H1 (cell line): ENCODE measurements at regions not wholly inside any gene's neighbourhood (a gene's known extent, or its start where the extent isn't known, plus 50 kb on each side); places are given as distances from the start of the nearest gene placed in this dataset.

Experiments
- CTCF ChIA-PET: fragments of 300-600 bp; sonication (Branson Sonifier 250); formaldehyde crosslinking; loops from one replicate; lab custom pipeline; 2021; ENCODE audit not compliant: partially characterized antibody; lab: Charles Lee
- POLR2A ChIA-PET: fragments of 300-600 bp; sonication (Branson Sonifier 250); formaldehyde crosslinking; loops from one replicate; lab custom pipeline; 2021; ENCODE audit warnings: inconsistent platforms; ENCODE audit not compliant: partially characterized antibody; lab: Charles Lee
- DNase-seq, 2 experiments: peaks; one replicate each; pipeline versions ENCODE4 v3.0.0 to v3.0.0-alpha.2; 2010 to 2022; ENCODE audit warnings: low spot score in 2 of 2, low read depth in 1 of 2, mixed read lengths in 1 of 2
- FAIRE-seq: peaks from 2 replicates; lab custom pipeline; 2011; peaks lifted over from hg19 to GRCh38; lab: Jason Lieb, UNC
- H2AFZ ChIP-seq: 2 replicates; pipeline ENCODE4 v1.8.1; 2012; ENCODE audit warnings: low read length, inconsistent platforms
- H2AK5ac ChIP-seq: 2 replicates; pipeline ENCODE4 v1.6.1; 2013; ENCODE audit warnings: low read depth, low read length
- H2BK120ac ChIP-seq: replicated peaks from 2 replicates; pipeline ENCODE3; 2013; ENCODE audit warnings: low read depth, low read length, inconsistent platforms
- H2BK12ac ChIP-seq: 2 replicates; pipeline ENCODE4 v1.6.1; 2013; ENCODE audit warnings: low read depth, low read length
- H2BK15ac ChIP-seq: 2 replicates; pipeline ENCODE4 v1.6.1; 2013; ENCODE audit warnings: low read length
- H2BK20ac ChIP-seq: 2 replicates; pipeline ENCODE4 v1.6.1; 2013; ENCODE audit warnings: low read length
- H2BK5ac ChIP-seq: 2 replicates; pipeline ENCODE4 v1.6.1; 2013; ENCODE audit warnings: low read depth, low read length
- H3K14ac ChIP-seq: 2 replicates; pipeline ENCODE4 v1.6.1; 2013; ENCODE audit warnings: inconsistent platforms; ENCODE audit not compliant: insufficient read length
- H3K18ac ChIP-seq: 2 replicates; pipeline ENCODE4 v1.6.1; 2013; ENCODE audit warnings: low read length; ENCODE audit errors: extremely low read depth
- H3K23ac ChIP-seq: 2 replicates; pipeline ENCODE4 v1.6.1; 2013; ENCODE audit warnings: inconsistent platforms; ENCODE audit not compliant: insufficient read length
- H3K23me2 ChIP-seq: 2 replicates; pipeline ENCODE4 v1.6.1; 2013; ENCODE audit warnings: low read depth, low read length
- H3K27ac ChIP-seq: 2 replicates; pipeline ENCODE4 v1.6.1; 2011; ENCODE audit warnings: low read depth, low read length, inconsistent platforms
- H3K27me3 ChIP-seq, 4 experiments: replicated peaks in 1 of 4; 1 replicate in 1 of 4; 2 replicates in 3 of 4; pipeline versions ENCODE4 v1.6.1 to v1.8.1; 2011 to 2013; ENCODE audit warnings: low read length in 3 of 4, mild to moderate bottlenecking in 3 of 4, inconsistent platforms in 2 of 4, mixed read lengths in 2 of 4, moderate library complexity in 1 of 4; ENCODE audit not compliant: control insufficient read depth in 3 of 4, insufficient read depth in 3 of 4; ENCODE audit errors: extremely low read depth in 1 of 4
- H3K36me3 ChIP-seq, 4 experiments: 2 replicates each; pipeline versions ENCODE4 v1.6.1 to v1.8.1; 2011 to 2013; ENCODE audit warnings: mild to moderate bottlenecking in 4 of 4, low read length in 3 of 4, moderate library complexity in 2 of 4, control low read depth in 1 of 4, inconsistent platforms in 1 of 4; ENCODE audit not compliant: insufficient read depth in 4 of 4, control insufficient read depth in 2 of 4
- H3K4ac ChIP-seq: replicated peaks from 2 replicates; pipeline ENCODE3; 2013; ENCODE audit warnings: low read length, low read depth, mixed read lengths, inconsistent platforms; ENCODE audit not compliant: insufficient read length
- H3K4me1 ChIP-seq, 4 experiments: replicated peaks in 1 of 4; 1 replicate in 1 of 4; 2 replicates in 3 of 4; pipeline versions ENCODE4 v1.6.1 to v1.8.1; 2011 to 2013; ENCODE audit warnings: low read length in 3 of 4, inconsistent platforms in 2 of 4, mixed read lengths in 1 of 4; ENCODE audit not compliant: insufficient read depth in 4 of 4, control insufficient read depth in 3 of 4
- H3K4me2 ChIP-seq, 2 experiments: 2 replicates each; pipeline versions ENCODE4 v1.6.1 to v1.8.1; 2011 to 2013; ENCODE audit warnings: low read depth in 2 of 2, low read length in 2 of 2, control low read depth in 1 of 2, inconsistent platforms in 1 of 2, mild to moderate bottlenecking in 1 of 2; ENCODE audit not compliant: insufficient read depth in 1 of 2
- H3K4me3 ChIP-seq, 4 experiments: fragments of 200-600, 300-600 bp in 1 of 4; sonication (generic), shearing (Covaris generic), sonication (Bioruptor Twin) in 1 of 4; 2 replicates each; pipeline versions ENCODE4 v1.5.1 to v1.8.1; 2011 to 2016; ENCODE audit warnings: low read length in 4 of 4, low read depth in 3 of 4, control low read depth in 2 of 4, inconsistent platforms in 2 of 4, mild to moderate bottlenecking in 2 of 4, mixed read lengths in 1 of 4, moderate library complexity in 1 of 4; ENCODE audit not compliant: insufficient read depth in 2 of 4; ENCODE audit errors: extremely low read depth in 1 of 4
- H3K56ac ChIP-seq: replicated peaks from 2 replicates; pipeline ENCODE3; 2013; ENCODE audit warnings: low read depth, mild to moderate bottlenecking, mixed read lengths, low read length, inconsistent platforms; ENCODE audit not compliant: insufficient read length
- H3K79me1 ChIP-seq: 2 replicates; pipeline ENCODE4 v1.6.1; 2013; ENCODE audit warnings: low read depth, low read length, control low read depth
- H3K79me2 ChIP-seq, 2 experiments: 2 replicates each; pipeline versions ENCODE4 v1.6.1 to v1.8.1; 2012 to 2013; ENCODE audit warnings: low read length in 2 of 2, mild to moderate bottlenecking in 2 of 2, inconsistent platforms in 1 of 2; ENCODE audit not compliant: insufficient read depth in 2 of 2, control insufficient read depth in 1 of 2
- H3K9ac ChIP-seq, 4 experiments: replicated peaks in 1 of 4; 1 replicate in 1 of 4; 2 replicates in 3 of 4; pipeline versions ENCODE4 v1.6.1 to v1.8.1; 2011 to 2013; ENCODE audit warnings: low read depth in 3 of 4, low read length in 3 of 4, control low read depth in 2 of 4, mild to moderate bottlenecking in 2 of 4, moderate library complexity in 2 of 4, inconsistent platforms in 1 of 4; ENCODE audit errors: extremely low read depth in 1 of 4
- H3K9me3 ChIP-seq, 2 experiments: 2 replicates each; pipeline versions ENCODE4 v1.6.1 to v1.8.1; 2012 to 2013; ENCODE audit warnings: mild to moderate bottlenecking in 2 of 2, moderate library complexity in 2 of 2, control low read depth in 1 of 2, inconsistent platforms in 1 of 2, low read depth in 1 of 2, low read length in 1 of 2, mixed read lengths in 1 of 2; ENCODE audit not compliant: insufficient read depth in 2 of 2
- H4K20me1 ChIP-seq, 2 experiments: replicated peaks in 1 of 2; 2 replicates each; pipeline versions ENCODE3 to v1.8.1; 2011 to 2013; ENCODE audit warnings: inconsistent platforms in 2 of 2, low read length in 2 of 2, mild to moderate bottlenecking in 1 of 2; ENCODE audit not compliant: insufficient read depth in 2 of 2, control insufficient read depth in 1 of 2
- H4K5ac ChIP-seq: 2 replicates; pipeline ENCODE4 v1.6.1; 2013; ENCODE audit warnings: low read length, low read depth, mixed read lengths, inconsistent platforms; ENCODE audit not compliant: insufficient read length
- H4K8ac ChIP-seq: 2 replicates; pipeline ENCODE4 v1.8.0; 2013; ENCODE audit warnings: mild to moderate bottlenecking, moderate library complexity, low read length, inconsistent platforms; ENCODE audit not compliant: insufficient read depth; ENCODE audit errors: extremely low read depth
- H4K91ac ChIP-seq: replicated peaks from 2 replicates; pipeline ENCODE3; 2013; ENCODE audit warnings: low read length, mixed read lengths, inconsistent platforms; ENCODE audit not compliant: insufficient read length
- CTCF ChIP-seq, 3 experiments: IDR thresholded peaks; 1 replicate in 2 of 3; 2 replicates in 1 of 3; pipeline versions ENCODE4 v1.5.1 to v1.6.1; 2011; ENCODE audit warnings: low read length in 3 of 3, mild to moderate bottlenecking in 3 of 3, inconsistent platforms in 2 of 3, low read depth in 1 of 3, moderate library complexity in 1 of 3; ENCODE audit not compliant: insufficient read depth in 1 of 3; ENCODE audit errors: control extremely low read depth in 1 of 3
- JUN ChIP-seq: IDR thresholded peaks from 2 replicates; pipeline ENCODE4 v1.6.1; 2011; ENCODE audit warnings: low read depth, mild to moderate bottlenecking, improper control_type of control experiment, low read length
- POLR2A ChIP-seq, 2 experiments: IDR thresholded peaks; 1 replicate in 1 of 2; 2 replicates in 1 of 2; pipeline ENCODE4 v1.6.1; 2011; ENCODE audit warnings: low read depth in 2 of 2, low read length in 2 of 2, mild to moderate bottlenecking in 2 of 2; ENCODE audit errors: control extremely low read depth in 1 of 2
- RAD21 ChIP-seq, 2 experiments: IDR thresholded peaks in 1 of 2; conservative IDR thresholded peaks in 1 of 2; 2 replicates each; pipeline ENCODE4 v1.6.1; 2011; ENCODE audit warnings: low read depth in 2 of 2, low read length in 2 of 2, improper control_type of control experiment in 1 of 2, inconsistent platforms in 1 of 2, mild to moderate bottlenecking in 1 of 2, moderate library complexity in 1 of 2
- RFX5 ChIP-seq: IDR thresholded peaks from 2 replicates; pipeline ENCODE4 v1.6.1; 2011; ENCODE audit warnings: low read depth, low read length, improper control_type of control experiment, borderline replicate concordance
- SUZ12 ChIP-seq: fragments of 200-600 bp; sonication (generic); IDR thresholded peaks from 2 replicates; pipeline ENCODE4 v1.6.1; 2012; ENCODE audit warnings: mild to moderate bottlenecking, inconsistent platforms, low read length, moderate library complexity, mixed read lengths
- WGBS, 2 experiments: shearing (Covaris generic) in 1 of 2; methylation state at CpG; one replicate each; pipeline versions ENCODE4 v1.1.6 to v1.1.7; 2013 to 2015; ENCODE audit warnings: low lambda C conversion rate in 2 of 2, mixed read lengths in 2 of 2, inconsistent platforms in 1 of 2, low coverage in 1 of 2, missing lambda C conversion rate in 1 of 2; ENCODE audit not compliant: insufficient replicate concordance in 2 of 2, insufficient coverage in 1 of 2, insufficient read length in 1 of 2; ENCODE audit errors: extremely low coverage in 1 of 2, missing lambda C conversion rate in 1 of 2; 5-methylcytosine and 5-hydroxymethylcytosine counted together

DNA sequence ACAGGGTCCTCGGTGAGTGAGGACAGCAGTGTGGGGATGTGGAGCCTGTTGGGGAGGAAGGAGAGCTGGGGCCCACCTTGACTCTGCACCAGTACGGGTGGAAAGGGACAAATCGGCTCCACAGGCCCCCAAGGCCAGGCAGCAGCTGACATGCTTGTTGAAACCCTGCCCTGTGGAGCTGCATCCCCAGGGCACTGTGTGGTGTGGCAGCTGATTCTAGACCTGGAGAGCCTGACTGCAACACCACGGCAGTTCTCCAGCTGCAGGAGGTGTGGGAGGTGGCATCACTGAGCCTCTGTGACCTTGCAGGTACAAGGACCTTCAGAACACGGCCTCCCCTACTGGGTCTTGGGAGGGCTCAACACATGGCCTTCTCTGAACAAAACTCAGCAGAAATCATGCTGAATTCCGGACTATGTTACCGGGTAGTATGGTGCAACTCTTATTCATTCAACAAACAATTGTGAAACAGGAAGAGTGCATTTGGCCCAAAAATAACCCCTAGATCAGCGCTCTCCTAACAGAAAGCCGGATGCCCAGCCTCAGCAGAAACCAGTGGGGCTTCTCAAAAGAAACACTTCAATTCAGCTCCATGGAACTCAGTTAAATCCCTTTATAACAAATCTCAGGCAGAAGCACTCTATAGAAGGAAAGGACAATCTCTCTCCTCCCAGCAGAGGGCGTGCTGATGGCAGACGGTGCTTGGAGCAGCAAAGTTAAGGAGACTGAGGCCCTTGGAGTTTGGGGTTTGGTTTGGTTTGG lies 104.4 kb upstream of the SALL3 start:
- H3K79me1 ChIP-seq, result no peaks in the 10 kb centered on the region
- H2AK5ac ChIP-seq, result no peak overlapping the region
- POLR2A ChIA-PET, result no interaction called here
- CTCF ChIA-PET, result interaction anchor here (0.6 to 4.8 kb wide), 41 partner anchors 9 to 1125 kb away, joined by 3 to 35 read pairs (median 4); no protein-coding TSS in a partner anchor
- no peaks in the 10 kb centered on the region for H3K23me2 ChIP-seq
- peak overlapping the region; percentile 75; the same call in 1 of the 2 replicates for H2BK12ac ChIP-seq
- H3K4ac ChIP-seq, result no peak overlapping the region
- no peak overlapping the region for H3K27ac ChIP-seq
- H4K20me1 ChIP-seq, result no peaks in the 10 kb centered on the region
- no peak overlapping the region for H3K56ac ChIP-seq
- H3K23ac ChIP-seq, result no peak overlapping the region
- no peaks in the 10 kb centered on the region for H3K79me2 ChIP-seq
- peaks cover 0 to 6% of the 10 kb centered on the region in 2 experiments; a peak in 1 of 4 replicates for H3K9me3 ChIP-seq
- DNase-seq (peak; percentile 36 to 73), FAIRE-seq (peak; percentile 24)
- 0 out of 2 replicates have a peak overlapping the region, but pooled peaks have one; percentile 9 for H2AFZ ChIP-seq
- no peaks in the 10 kb centered on the region for H3K36me3 ChIP-seq
- 67% methylated on average over 11 of the region's 11 CpGs; no CpG with 5 or more reads in 1 of the 2 experiments for WGBS, 2 experiments
- H4K8ac ChIP-seq, result no peak overlapping the region
- no peak overlapping the region for H4K5ac ChIP-seq
- 0 out of 2 replicates have a peak overlapping the region, but pooled peaks have one; percentile 30 for H2BK5ac ChIP-seq
- H2BK20ac ChIP-seq, result 0 out of 2 replicates have a peak overlapping the region, but pooled peaks have one; percentile 48
- H3K27me3 ChIP-seq, result peaks cover 0 to 2% (median 0%) of the 10 kb centered on the region in 4 experiments; a peak in 1 of 7 replicates
- no peak overlapping the region for H4K91ac ChIP-seq
- H3K4me3 ChIP-seq, result no peak overlapping the region
- no peak overlapping the region for H3K18ac ChIP-seq
- no peak overlapping the region for H3K9ac ChIP-seq
- H3K4me2 ChIP-seq, result no peak overlapping the region
- H2BK120ac ChIP-seq, result no peak overlapping the region
- TF ChIP-seq POLR2A (IDR thresholded peaks at IDR 0.05; ENCODE audit: control extremely low read depth in 1 of 2, low read depth in 2 of 2, low read length in 2 of 2) (no peak), CTCF (IDR thresholded peaks at IDR 0.05; ENCODE audit: control extremely low read depth in 1 of 3, insufficient read depth in 1 of 3, low read depth in 1 of 3, low read length in 3 of 3) (peak; percentile 75 to 84 (median 78)), RAD21 (IDR thresholded peaks at IDR 0.05 in 1 of 2, conservative IDR thresholded peaks at IDR 0.05 in 1 of 2; ENCODE audit: low read depth in 2 of 2, low read length in 2 of 2) (peak; percentile 65 to 71), JUN (no peak), RFX5 (no peak), SUZ12 (no peak)
- H3K4me1 ChIP-seq, result no peaks in the 10 kb centered on the region; a peak in 1 of 7 replicates
- peak overlapping the region; percentile 98; the same call in 1 of the 2 replicates for H2BK15ac ChIP-seq
- no peak overlapping the region for H3K14ac ChIP-seq
